Cardiac septum (tissue), 1 donor: ENCODE measurements at regions not wholly inside any gene's neighbourhood (a gene's known extent, or its start where the extent isn't known, plus 50 kb on each side); places are given as distances from the start of the nearest gene placed in this dataset.
"Not testable (repeated sequence)": the region's sequence is repeated elsewhere in the genome, so short reads cannot be mapped to it uniquely, and the experiment has no call there.

Experiments used
- DNase-seq: peaks from one replicate; pipeline ENCODE4 v3.0.0-alpha.2; 2020; ENCODE audit warnings: low spot score
- intact Hi-C: fragments of 100-400 bp; cut with DNase I; formaldehyde crosslinking; loops from one replicate; pipeline ENCODE4 v1.14.0; 2022
- donor health status: DM: no; HTN: no; CAD: no.

DNA sequence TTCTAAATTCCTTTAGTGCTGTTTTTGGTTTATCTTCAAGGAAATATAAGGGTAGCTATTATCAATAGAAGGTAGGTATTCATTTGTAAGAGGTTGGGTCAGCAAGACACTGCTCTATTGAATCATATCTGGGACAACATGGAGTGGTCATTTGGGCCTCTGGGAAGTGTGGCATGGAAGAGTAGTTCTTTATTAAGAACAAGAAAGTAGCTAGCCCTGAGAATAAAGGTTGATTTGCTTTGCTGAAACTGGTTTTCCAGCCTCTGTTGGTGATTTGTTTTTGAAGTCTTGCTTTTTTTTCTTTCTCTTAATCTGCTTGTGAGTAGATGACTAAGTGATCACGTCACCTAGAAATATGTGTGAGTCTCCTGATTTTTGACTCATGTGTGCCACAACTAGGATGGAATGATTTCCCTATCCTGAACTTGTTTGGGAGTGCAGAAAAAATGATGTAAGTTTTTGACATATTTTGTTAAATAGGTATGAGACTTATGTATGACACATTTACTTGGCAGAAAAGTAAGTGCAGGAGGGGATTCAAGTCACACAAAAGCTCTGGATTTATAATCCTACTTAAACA, 381.8 kb downstream of the CENPW start:
- intact Hi-C loops = no loop called here
- DNase-seq = no peak

DNA sequence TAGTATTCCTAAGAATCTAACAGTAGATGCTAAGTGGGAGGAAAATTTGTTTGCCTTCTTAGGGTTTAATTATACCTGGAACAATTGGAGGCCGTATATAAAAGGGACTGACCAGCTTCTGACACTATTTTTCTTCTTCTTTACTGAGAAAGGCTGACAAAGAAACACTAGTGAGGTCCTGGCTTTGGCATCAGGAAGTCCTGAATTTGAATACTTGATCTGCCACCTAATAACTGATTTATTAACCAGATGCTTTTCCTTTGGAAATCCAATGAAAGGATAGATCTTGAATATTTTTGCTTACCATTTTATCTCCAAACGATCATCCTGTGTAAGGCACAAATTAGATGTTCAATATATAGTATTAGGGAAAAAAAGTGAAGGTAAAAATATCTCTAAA, 382.5 kb downstream of the CENPW start:
- DNase-seq = no peak
- intact Hi-C loops = no loop called here

GRCh38 chr6:126723541-126724170, 383.7 kb downstream of the CENPW start:
- intact Hi-C loops = no loop called here
- DNase-seq = no peak

DNA sequence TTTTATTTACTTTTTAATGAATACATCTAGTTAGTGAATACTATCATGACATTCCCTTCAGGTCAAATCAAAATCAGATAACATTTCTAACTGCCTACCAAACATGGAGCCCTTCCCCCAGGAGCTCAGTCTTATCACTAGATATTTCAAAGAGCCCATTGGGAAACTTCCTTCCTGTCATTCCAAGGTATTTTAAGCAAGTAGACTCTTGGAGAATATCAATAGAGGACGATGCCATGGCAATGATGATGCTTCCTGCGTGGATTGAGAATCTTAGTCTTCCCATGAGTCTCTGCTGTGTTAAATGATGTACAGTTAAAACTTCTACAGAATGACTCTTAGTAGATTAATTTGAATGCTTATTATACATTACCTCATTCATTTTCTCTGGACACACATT, 384.9 kb downstream of the CENPW start:
- intact Hi-C loops = no loop called here
- DNase-seq = no peak

DNA sequence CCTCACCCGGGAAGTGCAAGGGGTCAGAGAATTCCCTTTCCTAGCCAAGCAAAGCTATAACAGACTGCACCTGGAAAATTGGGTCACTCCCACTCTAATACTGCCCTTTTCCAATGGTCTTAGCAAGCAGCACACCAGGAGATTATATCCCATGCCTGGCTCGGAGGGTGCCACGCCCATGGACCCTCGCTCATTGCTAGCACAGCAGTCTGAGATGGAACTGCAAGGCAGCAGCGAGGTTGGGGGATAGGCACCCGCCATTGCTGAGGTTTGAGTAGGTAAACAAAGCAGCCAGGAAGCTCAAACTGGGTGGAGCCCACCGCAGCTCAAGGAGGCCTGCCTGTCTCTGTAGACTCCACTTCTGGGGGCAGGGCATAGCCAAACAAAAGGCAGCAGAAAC, 386.5 kb downstream of the CENPW start:
- DNase-seq, intact Hi-C loops: not testable (repeated sequence)

DNA sequence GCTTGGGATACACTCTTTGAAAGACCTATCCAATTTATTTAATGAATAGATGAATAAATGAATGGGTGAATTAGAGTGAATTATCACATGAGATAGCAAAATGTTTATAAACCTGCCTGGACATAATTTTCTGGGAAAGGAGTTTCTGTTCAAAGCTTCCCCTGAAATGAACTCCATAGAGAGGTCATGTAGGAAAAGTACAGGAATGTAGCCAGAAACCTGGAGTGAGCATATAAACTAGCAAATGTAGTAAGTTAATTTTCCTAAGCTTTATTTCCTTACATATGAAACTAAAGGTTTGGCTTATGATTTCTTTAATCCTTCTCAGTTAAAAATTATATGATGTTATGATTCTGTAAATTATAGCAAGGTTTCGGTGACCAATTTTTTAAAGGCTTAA, 380.3 kb upstream of the RSPO3 start:
- intact Hi-C loops = no loop called here
- DNase-seq = no peak

DNA sequence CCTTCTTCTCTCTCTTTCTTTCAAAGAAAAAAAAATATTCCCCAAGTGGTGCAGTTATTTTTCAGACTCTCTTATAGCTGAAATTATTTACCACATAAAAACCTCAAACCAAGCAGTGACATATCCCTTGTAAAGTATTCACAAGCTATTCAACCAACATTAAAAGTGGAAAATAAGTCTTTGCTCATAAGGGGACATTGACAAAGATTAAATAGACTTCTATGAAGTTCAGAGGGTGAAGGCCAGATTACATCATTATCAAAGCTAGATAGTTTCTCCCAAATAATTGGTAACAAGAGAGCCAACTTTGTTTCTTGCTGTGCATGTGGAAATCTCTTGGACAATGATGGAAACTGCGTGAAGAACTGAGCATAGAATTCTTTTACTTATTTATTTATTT, 379.8 kb upstream of the RSPO3 start:
- no peak for DNase-seq
- intact Hi-C loops = no loop called here

DNA sequence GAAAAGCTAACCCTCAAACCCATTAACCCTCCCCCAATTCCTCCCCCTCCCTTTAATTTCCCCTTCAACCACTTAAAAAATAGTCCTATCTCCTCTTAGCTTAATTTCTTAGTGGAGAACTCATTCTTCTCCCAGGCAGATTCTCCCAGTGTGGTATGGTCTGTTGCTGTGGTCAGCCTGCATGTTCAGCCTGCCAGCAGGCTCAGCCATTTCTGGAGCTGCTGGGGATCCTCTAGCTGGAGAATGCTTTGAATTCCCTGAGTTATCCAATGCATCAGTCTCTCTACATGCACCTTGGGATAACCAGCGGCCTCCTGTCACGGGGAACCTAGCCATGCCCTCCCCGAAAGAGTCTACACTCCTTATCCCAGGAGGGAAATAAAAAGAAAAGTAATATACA, 375.4 kb upstream of the RSPO3 start:
- intact Hi-C loops = no loop called here
- DNase-seq = no peak

- DNase-seq = no peak
- intact Hi-C loops = no loop called here
These were observed 370.5 kb upstream of the RSPO3 start for GRCh38 chr6:126747728-126748540.

- intact Hi-C loops = no loop called here
- DNase-seq = no peak
These were observed 364.9 kb upstream of the RSPO3 start for GRCh38 chr6:126753606-126754005.

- DNase-seq = no peak
- intact Hi-C loops = no loop called here
These were observed 356.6 kb upstream of the RSPO3 start for GRCh38 chr6:126761854-126762253.

DNA sequence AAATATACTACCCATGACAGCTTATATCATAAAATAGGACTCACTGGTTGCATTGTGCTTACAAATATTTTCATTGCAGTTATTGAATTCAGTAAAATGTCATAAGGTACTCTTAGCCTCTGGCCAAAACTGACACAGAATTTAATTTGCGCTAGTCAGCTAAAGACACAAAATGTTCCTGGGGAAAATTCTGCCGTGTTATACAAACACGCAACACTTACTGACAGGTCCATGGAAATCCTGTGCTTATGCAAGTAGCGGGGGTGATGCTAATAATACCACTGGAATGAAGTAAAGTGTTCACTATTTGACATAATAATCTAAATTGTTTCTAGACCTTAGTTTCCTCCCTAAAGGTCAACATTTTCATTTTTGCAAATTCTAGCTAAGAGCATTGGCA, 354.4 kb upstream of the RSPO3 start:
- intact Hi-C loops = no loop called here
- no peak for DNase-seq

DNA sequence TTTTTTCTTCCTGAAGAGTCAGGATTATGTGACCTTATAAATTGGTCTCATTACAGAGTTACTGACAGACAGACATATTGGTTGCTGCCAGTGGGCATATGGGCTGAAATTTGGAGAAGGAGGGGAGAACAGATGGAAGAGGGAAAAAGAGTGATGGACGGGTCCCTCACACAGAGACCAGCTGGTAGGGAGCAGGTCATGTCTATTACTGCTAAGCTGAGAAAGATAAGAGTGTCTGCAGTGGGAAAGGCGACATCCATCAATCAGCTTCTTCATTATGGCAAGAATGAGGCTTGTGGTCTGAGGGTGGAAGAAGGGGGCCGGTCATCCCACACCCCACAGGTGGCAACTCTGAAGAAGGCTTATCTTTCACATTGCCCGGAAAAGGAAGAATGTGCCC, 353.8 kb upstream of the RSPO3 start:
- intact Hi-C loops = no loop called here
- no peak for DNase-seq

DNA sequence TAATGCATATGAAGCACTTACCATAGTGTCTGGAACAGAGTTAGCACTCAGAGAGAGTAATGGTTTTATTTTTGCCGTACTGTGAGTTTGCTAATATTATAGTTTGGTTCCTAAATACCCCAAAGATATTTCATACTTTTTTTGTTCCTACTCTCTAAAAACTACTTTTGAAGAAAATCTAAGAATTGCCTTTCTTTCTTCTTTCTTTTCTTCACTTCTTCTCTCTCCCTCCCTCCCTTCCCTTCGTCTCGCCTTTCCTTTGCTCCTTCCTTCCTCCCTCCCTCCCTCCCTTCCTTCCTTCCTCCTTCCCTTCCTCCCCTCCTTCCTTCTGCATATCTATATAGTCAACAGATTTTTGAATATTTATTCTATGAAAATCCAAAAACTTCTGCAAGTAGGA, 351.7 kb upstream of the RSPO3 start:
- intact Hi-C loops = no loop called here
- no peak for DNase-seq

DNA sequence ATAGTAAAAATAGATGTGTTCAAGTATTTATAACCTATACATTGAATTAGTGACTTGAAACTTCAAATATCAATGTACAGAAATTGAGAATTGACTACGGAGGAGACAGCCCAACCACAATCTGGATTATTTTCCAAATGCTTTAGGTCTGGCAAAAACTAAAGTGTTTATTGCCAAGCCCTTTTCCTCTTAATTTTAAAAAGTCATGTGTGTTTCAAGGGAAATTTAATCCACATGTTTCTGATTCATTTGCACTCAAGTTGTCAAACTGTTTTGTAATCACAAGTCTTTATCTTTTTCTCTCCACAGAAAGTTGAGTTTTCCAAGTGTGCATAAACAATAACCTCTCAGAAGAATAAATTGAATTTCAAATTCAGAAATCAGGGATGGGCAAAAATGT, 350.8 kb upstream of the RSPO3 start:
- no peak for DNase-seq
- intact Hi-C loops = no loop called here

GRCh38 chr6:126770176-126770575, 348.3 kb upstream of the RSPO3 start:
- intact Hi-C loops = no loop called here
- no peak for DNase-seq

GRCh38 chr6:126773112-126773805, 345.2 kb upstream of the RSPO3 start:
- no peak for DNase-seq
- intact Hi-C loops = no loop called here

DNA sequence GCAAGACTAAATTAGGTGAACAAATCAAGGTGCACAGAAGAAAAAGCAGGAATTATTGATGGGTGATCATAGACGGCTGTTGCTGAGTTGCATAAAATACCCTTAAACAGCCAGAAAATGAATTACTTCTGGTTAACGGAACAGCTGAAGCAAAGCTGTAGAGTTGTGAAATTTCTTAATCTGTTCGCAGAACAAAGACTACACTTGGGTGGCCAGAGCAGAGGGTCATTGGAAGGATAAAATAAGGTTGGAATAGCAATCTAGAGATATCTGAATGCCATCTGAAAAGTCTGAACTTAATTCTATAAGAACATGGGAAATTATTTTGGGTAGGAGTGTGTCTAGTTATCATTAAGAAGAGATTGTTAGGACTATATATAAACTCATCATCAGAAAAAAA, 339.1 kb upstream of the RSPO3 start:
- DNase-seq = no peak
- intact Hi-C loops = no loop called here

- intact Hi-C loops = no loop called here
- no peak for DNase-seq
These were observed 336.9 kb upstream of the RSPO3 start for GRCh38 chr6:126781582-126781981.

DNA sequence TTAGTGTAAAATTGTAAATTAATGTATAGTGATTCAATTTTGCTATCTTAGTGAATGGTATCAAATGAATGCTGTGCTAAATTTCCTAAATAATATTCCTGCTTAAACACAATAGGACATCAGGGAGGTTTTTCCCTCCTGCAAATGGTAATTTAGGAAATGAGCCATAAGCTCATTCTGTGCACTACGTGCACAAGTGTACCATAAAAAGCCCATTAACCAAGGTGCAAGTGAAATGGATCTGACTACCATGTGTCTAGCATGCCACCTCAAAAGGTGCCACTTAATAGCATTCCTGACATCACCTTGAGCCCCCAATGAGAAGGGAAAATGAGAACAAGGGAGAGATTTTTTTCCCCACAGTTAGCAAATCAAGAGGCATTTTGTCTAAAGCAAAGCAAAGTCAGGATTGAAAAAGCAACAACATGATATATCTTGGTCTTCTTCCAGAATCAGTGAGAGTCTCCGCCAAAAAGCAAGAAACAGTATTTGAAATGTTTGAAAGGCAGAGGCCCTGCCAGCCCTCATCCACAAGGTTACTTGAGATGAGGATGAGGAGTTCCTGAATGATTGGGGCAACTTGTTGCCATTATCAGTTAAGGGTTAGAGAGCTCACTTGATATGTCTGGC, 334.2 kb upstream of the RSPO3 start:
- no peak for DNase-seq
- intact Hi-C loops = no loop called here
